ENCODE measurements at regions not wholly inside any gene's neighbourhood (a gene's known extent, or its start where the extent isn't known, plus 50 kb on each side); places are given as distances from the start of the nearest gene placed in this dataset.

- no peak for DNase-seq (ENCODE audit: low read depth)
- no peak for TF ChIP-seq CTCF (IDR thresholded peaks at IDR 0.05; ENCODE audit: insufficient read depth, low read depth, low read length, missing control alignments)
- H3K4me3 ChIP-seq (ENCODE audit: low read depth, low read length) = no peak overlapping the region
Observed at GRCh38 chr13:73832128-73832588, 302.0 kb downstream of the KLF12 start.

GRCh38 chr13:73829416-73829815, 304.8 kb downstream of the KLF12 start:
- H3K4me3 ChIP-seq (ENCODE audit: low read depth, low read length) = no peak overlapping the region
- DNase-seq (ENCODE audit: low read depth) = no peak
- TF ChIP-seq CTCF (IDR thresholded peaks at IDR 0.05; ENCODE audit: insufficient read depth, low read depth, low read length, missing control alignments) = no peak

GRCh38 chr13:73828811-73829210, 305.4 kb downstream of the KLF12 start:
- DNase-seq (ENCODE audit: low read depth) = no peak
- TF ChIP-seq CTCF (IDR thresholded peaks at IDR 0.05; ENCODE audit: insufficient read depth, low read depth, low read length, missing control alignments) = no peak
- no peak overlapping the region for H3K4me3 ChIP-seq (ENCODE audit: low read depth, low read length)

GRCh38 chr13:73827434-73827833, 306.8 kb downstream of the KLF12 start:
- H3K4me3 ChIP-seq (ENCODE audit: low read depth, low read length) = no peak overlapping the region
- no peak for TF ChIP-seq CTCF (IDR thresholded peaks at IDR 0.05; ENCODE audit: insufficient read depth, low read depth, low read length, missing control alignments)
- no peak for DNase-seq (ENCODE audit: low read depth)

GRCh38 chr13:73825143-73825542, 309.1 kb downstream of the KLF12 start:
- no peak for TF ChIP-seq CTCF (IDR thresholded peaks at IDR 0.05; ENCODE audit: insufficient read depth, low read depth, low read length, missing control alignments)
- no peak overlapping the region for H3K4me3 ChIP-seq (ENCODE audit: low read depth, low read length)
- no peak for DNase-seq (ENCODE audit: low read depth)

GRCh38 chr13:73822668-73823592, 311.3 kb downstream of the KLF12 start:
- H3K4me3 ChIP-seq (ENCODE audit: low read depth, low read length) = no peak overlapping the region
- no peak for TF ChIP-seq CTCF (IDR thresholded peaks at IDR 0.05; ENCODE audit: insufficient read depth, low read depth, low read length, missing control alignments)
- DNase-seq (ENCODE audit: low read depth) = no peak

Data from GM12865 (cell line).